Activated CD8-positive, alpha-beta memory T cell treated with anti-CD3 and anti-CD28 coated beads, Interleukin-2, amount 10 ng/mL, durations not matched to agents 7 days and 5 days (primary cell): ENCODE measurements at regions not wholly inside any gene's neighbourhood (a gene's known extent, or its start where the extent isn't known, plus 50 kb on each side); places are given as distances from the start of the nearest gene placed in this dataset.

ENCODE experiments used
- ATAC-seq: fragments of 150-1000 bp; cut with Tn5 transposase; one replicate; pipeline ENCODE4 v1.10.0; 2021; ENCODE audit warnings: moderate library complexity
- CTCF ChIA-PET: fragments of 350-600 bp; sonication (Branson Sonifier 250); formaldehyde crosslinking; loops from one replicate; lab custom pipeline; 2021; ENCODE audit warnings: antibody characterized with exemption; lab: Charles Lee
- DNase-seq: peaks from one replicate; pipeline ENCODE4 v3.0.0-alpha.2; 2020
- H3K27ac Mint-ChIP-seq: one replicate; pipeline ENCODE4 v1.8.0; 2021; ENCODE audit warnings: mild to moderate bottlenecking, mixed read lengths
- H3K27me3 Mint-ChIP-seq: one replicate; pipeline ENCODE4 v1.8.0; 2021; ENCODE audit warnings: mixed read lengths
- H3K36me3 Mint-ChIP-seq: one replicate; pipeline ENCODE4 v1.8.0; 2021; ENCODE audit warnings: mild to moderate bottlenecking, mixed read lengths
- H3K4me1 Mint-ChIP-seq: one replicate; pipeline ENCODE4 v1.8.0; 2021; ENCODE audit warnings: mixed read lengths
- H3K4me3 Mint-ChIP-seq: one replicate; pipeline ENCODE4 v1.8.0; 2021; ENCODE audit warnings: mild to moderate bottlenecking, moderate library complexity, mixed read lengths
- H3K9me3 Mint-ChIP-seq: one replicate; pipeline ENCODE4 v1.8.0; 2022; ENCODE audit warnings: low read depth, mixed read lengths

GRCh38 chr20:48008850-48009515 lies 223.7 kb upstream of the SULF2 start:
- Mint-ChIP-seq H3K9me3 (peaks cover 4% of the 10 kb centered on the region), H3K27me3 (peaks cover 6% of the 10 kb centered on the region), H3K27ac (no peak overlapping the region), H3K36me3 (no peaks in the 10 kb centered on the region), H3K4me1 (no peaks in the 10 kb centered on the region), H3K4me3 (no peak overlapping the region)
- no peak for DNase-seq
- CTCF ChIA-PET: no interaction called here
- ATAC-seq: no peak

DNA sequence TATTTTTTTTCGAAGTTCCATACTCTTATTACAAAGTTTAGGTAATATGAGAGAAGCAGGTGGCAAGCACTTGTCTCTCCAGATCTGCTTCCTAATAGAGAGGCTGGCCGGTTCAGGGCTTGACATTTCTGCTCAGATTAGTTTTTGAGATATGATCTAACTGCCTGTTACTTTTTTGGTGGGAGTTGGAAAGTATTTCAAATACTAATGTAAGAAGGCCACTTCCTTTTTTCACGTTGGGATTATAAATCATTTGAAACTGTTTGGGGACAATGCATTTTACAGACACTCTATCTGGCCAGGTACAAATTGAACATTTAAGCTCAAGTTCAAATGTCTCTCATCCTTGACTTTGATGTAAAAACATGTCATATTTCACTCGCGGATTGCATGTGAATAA lies 222.1 kb upstream of the SULF2 start:
- Mint-ChIP-seq H3K36me3 (no peaks in the 10 kb centered on the region), H3K27me3 (peaks cover 7% of the 10 kb centered on the region), H3K27ac (no peak overlapping the region), H3K4me3 (no peak overlapping the region), H3K9me3 (peaks cover 4% of the 10 kb centered on the region), H3K4me1 (no peaks in the 10 kb centered on the region)
- no peak for DNase-seq
- ATAC-seq: no peak
- CTCF ChIA-PET: no interaction called here

- Mint-ChIP-seq H3K27me3 (peaks cover 9% of the 10 kb centered on the region), H3K4me1 (no peaks in the 10 kb centered on the region), H3K27ac (no peak overlapping the region), H3K36me3 (no peaks in the 10 kb centered on the region), H3K4me3 (no peak overlapping the region), H3K9me3 (peaks cover 4% of the 10 kb centered on the region)
- no peak for ATAC-seq
- no peak for DNase-seq
- CTCF ChIA-PET: no interaction called here
These were observed 221.0 kb upstream of the SULF2 start for GRCh38 chr20:48006036-48006833.

DNA sequence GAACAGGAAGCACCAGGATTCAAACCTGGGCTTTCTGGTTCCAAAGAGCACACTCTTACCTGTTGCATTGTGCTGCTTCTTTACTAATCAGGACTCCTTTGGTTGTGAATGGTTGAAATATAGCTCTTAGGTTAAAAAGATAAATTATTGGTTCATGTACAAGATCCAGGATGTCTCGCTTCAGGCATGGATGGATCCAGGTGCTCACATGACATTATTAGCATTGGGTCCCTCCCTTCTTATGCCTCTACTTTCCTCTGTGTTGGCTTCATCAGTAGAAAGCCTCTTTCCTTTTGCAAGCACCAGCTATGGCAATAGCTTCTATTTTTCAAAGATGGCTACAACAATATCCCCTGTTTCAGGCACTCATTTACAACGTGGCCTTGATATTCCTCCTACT lies 217.7 kb upstream of the SULF2 start:
- CTCF ChIA-PET: no interaction called here
- Mint-ChIP-seq H3K27ac (no peak overlapping the region), H3K4me3 (no peak overlapping the region), H3K27me3 (peaks cover 9% of the 10 kb centered on the region), H3K9me3 (peaks cover 4% of the 10 kb centered on the region), H3K36me3 (no peaks in the 10 kb centered on the region), H3K4me1 (no peaks in the 10 kb centered on the region)
- ATAC-seq (no peak), DNase-seq (no peak)

DNA sequence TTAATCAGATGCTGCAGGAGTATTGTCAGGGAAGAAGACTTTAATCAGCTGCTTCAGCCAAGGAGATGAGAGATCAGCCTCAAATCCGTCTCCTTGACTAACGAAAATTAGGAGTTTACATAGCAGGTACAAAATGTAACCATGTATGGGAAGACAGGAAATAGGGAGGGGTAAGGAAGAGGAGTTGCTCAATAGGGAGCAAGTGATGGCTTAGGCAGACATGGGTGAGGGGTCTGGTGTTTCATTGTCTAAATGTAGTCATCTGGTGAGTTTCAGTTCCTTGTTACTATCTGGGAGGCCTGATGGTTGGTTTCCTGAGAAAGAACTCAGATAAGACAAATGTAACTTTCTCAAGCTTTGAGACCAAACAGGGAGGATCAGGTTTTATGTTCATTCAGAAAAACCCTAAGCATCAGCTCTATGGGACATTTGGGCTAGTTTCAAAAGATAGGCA lies 217.3 kb upstream of the SULF2 start:
- no peak for DNase-seq
- Mint-ChIP-seq H3K36me3 (no peaks in the 10 kb centered on the region), H3K4me1 (no peaks in the 10 kb centered on the region), H3K27me3 (peaks cover 8% of the 10 kb centered on the region), H3K27ac (no peak overlapping the region), H3K4me3 (no peak overlapping the region), H3K9me3 (peaks cover 2% of the 10 kb centered on the region)
- CTCF ChIA-PET: no interaction called here
- no peak for ATAC-seq

GRCh38 chr20:47999166-47999565 lies 213.9 kb upstream of the SULF2 start:
- peaks cover 11% of the 10 kb centered on the region for H3K27me3 Mint-ChIP-seq
- H3K27ac Mint-ChIP-seq: no peak overlapping the region
- no peak overlapping the region for H3K4me3 Mint-ChIP-seq
- ATAC-seq: no peak
- no peak for DNase-seq
- H3K9me3 Mint-ChIP-seq: no peaks in the 10 kb centered on the region
- H3K36me3 Mint-ChIP-seq: no peaks in the 10 kb centered on the region
- CTCF ChIA-PET: no interaction called here
- H3K4me1 Mint-ChIP-seq: no peaks in the 10 kb centered on the region

DNA sequence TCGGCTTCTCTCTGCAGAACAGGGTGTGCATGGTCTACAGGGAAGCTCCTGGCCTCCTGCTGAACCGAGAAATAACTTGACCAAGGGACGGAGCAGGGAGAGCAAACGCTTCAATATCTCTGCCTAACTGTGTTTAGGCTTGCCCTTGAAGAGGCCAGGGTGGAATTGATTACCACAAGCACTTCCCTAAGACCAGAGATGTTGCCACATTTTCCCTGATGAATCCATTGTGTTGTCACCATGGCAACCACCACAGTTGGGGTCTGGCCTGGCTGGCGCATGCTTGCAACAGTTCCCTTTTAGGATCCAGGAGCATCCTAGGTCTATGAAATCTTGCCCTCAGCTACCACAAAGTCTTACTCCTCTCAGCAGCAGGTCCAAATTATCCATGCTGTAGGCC lies 213.5 kb upstream of the SULF2 start:
- H3K4me3 Mint-ChIP-seq: no peak overlapping the region
- H3K4me1 Mint-ChIP-seq: no peaks in the 10 kb centered on the region
- CTCF ChIA-PET: no interaction called here
- H3K9me3 Mint-ChIP-seq: no peaks in the 10 kb centered on the region
- H3K36me3 Mint-ChIP-seq: no peaks in the 10 kb centered on the region
- DNase-seq: no peak
- H3K27me3 Mint-ChIP-seq: peaks cover 11% of the 10 kb centered on the region
- no peak for ATAC-seq
- no peak overlapping the region for H3K27ac Mint-ChIP-seq

DNA sequence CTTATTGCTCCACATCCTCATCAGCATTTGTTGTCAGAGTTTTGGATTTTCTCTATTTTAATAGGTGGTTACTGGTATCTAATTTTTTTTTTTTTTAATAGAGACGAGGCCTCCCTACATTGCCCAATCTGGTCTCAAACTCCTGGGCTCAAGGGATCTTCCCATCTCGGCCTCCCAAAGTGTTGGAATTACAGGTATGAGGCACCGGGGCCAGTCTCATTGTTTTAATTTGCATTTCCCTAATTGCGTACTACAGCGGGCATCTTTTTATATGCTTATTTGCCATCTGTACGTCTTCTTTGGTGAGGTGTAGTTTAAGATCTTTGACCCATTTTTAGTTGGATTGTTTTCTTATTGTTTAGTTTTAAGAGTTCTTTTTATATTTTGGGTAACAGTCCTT lies 210.4 kb upstream of the SULF2 start:
- Mint-ChIP-seq H3K9me3 (no peaks in the 10 kb centered on the region), H3K4me3 (no peak overlapping the region), H3K27ac (no peak overlapping the region), H3K36me3 (no peaks in the 10 kb centered on the region), H3K27me3 (peaks cover 11% of the 10 kb centered on the region), H3K4me1 (no peaks in the 10 kb centered on the region)
- ATAC-seq (no peak), DNase-seq (no peak)
- CTCF ChIA-PET: no interaction called here

DNA sequence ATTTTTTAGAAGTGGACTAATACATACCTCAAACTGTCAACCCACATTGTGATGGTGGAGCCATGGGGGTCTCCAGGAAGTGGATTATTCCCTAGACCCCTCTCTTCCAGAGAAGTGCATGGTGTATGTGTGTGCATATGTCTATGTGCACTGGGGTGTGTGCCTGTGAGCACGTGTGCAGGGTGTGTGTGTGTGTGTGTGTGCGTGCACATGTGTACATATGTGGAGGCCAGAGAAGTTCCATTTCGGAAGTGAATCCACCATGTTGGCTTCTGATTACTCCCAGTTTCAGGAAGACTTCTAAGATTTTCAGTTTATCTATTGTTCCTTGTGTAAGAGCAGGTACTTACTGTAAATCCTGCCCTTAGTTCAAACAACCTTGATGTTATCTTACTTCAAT lies 208.5 kb upstream of the SULF2 start:
- no peaks in the 10 kb centered on the region for H3K36me3 Mint-ChIP-seq
- DNase-seq (no peak), ATAC-seq (no peak)
- no peaks in the 10 kb centered on the region for H3K9me3 Mint-ChIP-seq
- CTCF ChIA-PET: no interaction called here
- no peaks in the 10 kb centered on the region for H3K4me1 Mint-ChIP-seq
- no peak overlapping the region for H3K4me3 Mint-ChIP-seq
- H3K27ac Mint-ChIP-seq: no peak overlapping the region
- H3K27me3 Mint-ChIP-seq: peaks cover 16% of the 10 kb centered on the region

DNA sequence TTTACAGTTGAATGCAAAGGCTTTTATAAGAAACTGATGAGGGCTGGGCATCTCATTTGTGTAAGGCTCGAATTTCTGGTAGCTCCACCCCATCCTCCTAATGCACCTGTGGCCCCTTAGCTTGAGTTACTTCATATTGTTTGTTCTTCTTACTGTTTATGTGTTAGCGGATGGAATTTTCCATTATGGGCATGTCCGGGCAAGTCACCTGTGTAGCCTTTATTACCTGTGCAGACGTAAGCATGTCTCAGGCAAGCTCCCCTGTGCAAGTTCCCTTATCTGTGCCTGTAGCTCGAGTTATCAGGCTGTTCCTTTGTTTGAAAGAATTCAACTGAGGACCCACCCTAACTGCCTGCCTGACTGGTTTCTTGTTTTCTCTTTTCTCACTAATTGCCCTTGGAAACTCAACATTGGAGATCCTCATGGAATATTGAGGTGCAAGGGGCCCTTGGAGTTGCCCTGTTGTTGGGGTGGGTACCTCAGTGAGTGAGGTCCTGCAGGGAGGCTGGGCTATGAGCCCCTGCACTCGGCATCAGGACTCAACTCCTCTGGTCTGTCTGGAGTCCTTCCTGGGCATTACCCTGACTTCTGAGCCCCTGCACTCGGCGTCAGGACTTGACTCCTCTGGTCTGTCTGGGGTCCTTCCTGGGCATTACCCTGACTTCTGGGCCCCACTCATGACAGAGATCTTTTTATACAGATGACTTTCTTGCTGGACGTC lies 207.9 kb upstream of the SULF2 start:
- Mint-ChIP-seq H3K4me3 (no peak overlapping the region), H3K4me1 (no peaks in the 10 kb centered on the region), H3K36me3 (no peaks in the 10 kb centered on the region), H3K27ac (no peak overlapping the region), H3K9me3 (no peaks in the 10 kb centered on the region), H3K27me3 (peaks cover 16% of the 10 kb centered on the region)
- DNase-seq: no peak
- CTCF ChIA-PET: no interaction called here
- no peak for ATAC-seq

GRCh38 chr20:47991875-47992488 lies 206.7 kb upstream of the SULF2 start:
- Mint-ChIP-seq H3K27me3 (peaks cover 16% of the 10 kb centered on the region), H3K36me3 (no peaks in the 10 kb centered on the region), H3K9me3 (no peaks in the 10 kb centered on the region), H3K4me3 (no peak overlapping the region), H3K27ac (no peak overlapping the region), H3K4me1 (no peaks in the 10 kb centered on the region)
- DNase-seq (no peak), ATAC-seq (no peak)
- CTCF ChIA-PET: no interaction called here

GRCh38 chr20:47990507-47991150 lies 205.3 kb upstream of the SULF2 start:
- H3K4me1 Mint-ChIP-seq: no peaks in the 10 kb centered on the region
- ATAC-seq (no peak), DNase-seq (no peak)
- peaks cover 9% of the 10 kb centered on the region for H3K27me3 Mint-ChIP-seq
- H3K4me3 Mint-ChIP-seq: no peak overlapping the region
- no peaks in the 10 kb centered on the region for H3K9me3 Mint-ChIP-seq
- CTCF ChIA-PET: no interaction called here
- no peaks in the 10 kb centered on the region for H3K36me3 Mint-ChIP-seq
- H3K27ac Mint-ChIP-seq: no peak overlapping the region

- H3K27me3 Mint-ChIP-seq: peaks cover 9% of the 10 kb centered on the region
- no peak overlapping the region for H3K27ac Mint-ChIP-seq
- H3K4me1 Mint-ChIP-seq: no peaks in the 10 kb centered on the region
- ATAC-seq (no peak), DNase-seq (no peak)
- H3K36me3 Mint-ChIP-seq: no peaks in the 10 kb centered on the region
- no peaks in the 10 kb centered on the region for H3K9me3 Mint-ChIP-seq
- CTCF ChIA-PET: no interaction called here
- no peak overlapping the region for H3K4me3 Mint-ChIP-seq
These were observed 204.7 kb upstream of the SULF2 start for GRCh38 chr20:47989957-47990356.
